Coronary artery (tissue), 2 donors: ENCODE measurements at regions not wholly inside any gene's neighbourhood (a gene's known extent, or its start where the extent isn't known, plus 50 kb on each side); places are given as distances from the start of the nearest gene placed in this dataset.

Source experiments
- DNase-seq: peaks from one replicate; pipeline ENCODE4 v3.0.0-alpha.2; 2017; ENCODE audit warnings: low spot score
- H3K27ac ChIP-seq, 2 donors: fragments of 200-600 bp; sonication (generic); one replicate each; pipeline ENCODE4 v1.5.1; 2016 to 2019
- H3K4me3 ChIP-seq: fragments of 200-600 bp; sonication (generic); 2 replicates; pipeline ENCODE4 v1.5.1; 2016; ENCODE audit warnings: mild to moderate bottlenecking, moderate library complexity
- TF ChIP-seq, protein P1 (sequence below): fragments of 200-600 bp; sonication (generic); IDR thresholded peaks from one replicate; pipeline ENCODE4 v1.5.1; 2019; ENCODE audit warnings: antibody characterized with exemption

GRCh38 chr10:93186653-93187052 is 113.0 kb downstream of the CYP26A1 start:
- no peak for DNase-seq
- Histone ChIP-seq H3K4me3 (no peak overlapping the region), H3K27ac (no peak overlapping the region)

GRCh38 chr10:93189944-93190343 is 116.3 kb downstream of the CYP26A1 start:
- no peak for DNase-seq
- Histone ChIP-seq H3K4me3 (no peak overlapping the region), H3K27ac (no peak overlapping the region)
- TF ChIP-seq, protein P1, sequence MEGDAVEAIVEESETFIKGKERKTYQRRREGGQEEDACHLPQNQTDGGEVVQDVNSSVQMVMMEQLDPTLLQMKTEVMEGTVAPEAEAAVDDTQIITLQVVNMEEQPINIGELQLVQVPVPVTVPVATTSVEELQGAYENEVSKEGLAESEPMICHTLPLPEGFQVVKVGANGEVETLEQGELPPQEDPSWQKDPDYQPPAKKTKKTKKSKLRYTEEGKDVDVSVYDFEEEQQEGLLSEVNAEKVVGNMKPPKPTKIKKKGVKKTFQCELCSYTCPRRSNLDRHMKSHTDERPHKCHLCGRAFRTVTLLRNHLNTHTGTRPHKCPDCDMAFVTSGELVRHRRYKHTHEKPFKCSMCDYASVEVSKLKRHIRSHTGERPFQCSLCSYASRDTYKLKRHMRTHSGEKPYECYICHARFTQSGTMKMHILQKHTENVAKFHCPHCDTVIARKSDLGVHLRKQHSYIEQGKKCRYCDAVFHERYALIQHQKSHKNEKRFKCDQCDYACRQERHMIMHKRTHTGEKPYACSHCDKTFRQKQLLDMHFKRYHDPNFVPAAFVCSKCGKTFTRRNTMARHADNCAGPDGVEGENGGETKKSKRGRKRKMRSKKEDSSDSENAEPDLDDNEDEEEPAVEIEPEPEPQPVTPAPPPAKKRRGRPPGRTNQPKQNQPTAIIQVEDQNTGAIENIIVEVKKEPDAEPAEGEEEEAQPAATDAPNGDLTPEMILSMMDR, result no peak

More at GRCh38 chr10:93186653-93187052, 113.0 kb downstream of the CYP26A1 start:
- TF ChIP-seq, protein P1, result no peak

- DNase-seq, result no peak
These were observed 116.7 kb downstream of the CYP26A1 start for GRCh38 chr10:93190372-93190771.

GRCh38 chr10:93193906-93194305 is 120.2 kb downstream of the CYP26A1 start:
- TF ChIP-seq, protein P1, result no peak
- no peak for DNase-seq
- Histone ChIP-seq H3K27ac (no peak overlapping the region), H3K4me3 (no peak overlapping the region)

More at GRCh38 chr10:93190372-93190771, 116.7 kb downstream of the CYP26A1 start:
- Histone ChIP-seq H3K27ac (no peak overlapping the region), H3K4me3 (no peak overlapping the region)
- TF ChIP-seq, protein P1, result no peak

DNA sequence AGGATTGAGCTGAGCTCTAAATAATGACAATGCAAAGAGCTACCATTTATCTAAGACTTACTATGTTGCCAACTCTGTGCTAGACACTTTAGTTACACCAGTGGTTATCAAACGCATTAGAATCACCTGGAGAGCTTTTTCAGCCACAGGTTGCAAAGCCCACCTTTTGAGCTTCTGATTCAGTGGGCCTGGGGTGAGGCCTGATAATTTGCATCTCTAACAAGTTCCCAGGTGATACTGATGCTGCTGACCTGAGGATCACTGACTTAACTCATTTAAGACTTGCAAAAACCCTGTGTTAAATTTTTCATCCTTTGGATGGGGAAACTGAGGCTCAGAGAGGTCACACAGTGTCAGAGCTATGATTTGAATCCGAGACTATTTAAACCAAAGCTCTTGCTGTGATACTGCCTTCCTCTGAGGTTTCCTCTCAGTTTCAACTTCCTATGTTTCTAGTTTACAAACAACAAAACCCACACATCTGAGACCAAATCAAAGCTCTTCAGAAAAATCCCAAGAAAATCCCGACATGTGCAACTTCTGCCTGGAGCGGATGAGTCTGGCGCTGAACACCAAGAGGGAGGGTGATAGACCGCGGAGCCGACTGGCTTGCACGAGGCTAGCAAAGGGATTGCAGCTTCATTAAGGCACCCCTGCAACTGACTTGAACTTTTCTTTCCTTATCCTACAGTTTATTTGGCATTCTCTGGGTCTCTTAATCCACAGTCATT is 124.9 kb downstream of the CYP26A1 start:
- H3K27ac ChIP-seq, result no peak overlapping the region
- DNase-seq, result no peak

GRCh38 chr10:93199191-93199751 is 125.6 kb downstream of the CYP26A1 start:
- peak overlapping the region; percentile 69 for H3K4me3 ChIP-seq
- TF ChIP-seq, protein P1, result no peak
- DNase-seq, result no peak
- peak overlapping the region in 1 of 2 donors; percentile 39 for H3K27ac ChIP-seq

More for the DNA sequence above, 124.9 kb downstream of the CYP26A1 start:
- TF ChIP-seq, protein P1, result no peak
- peak overlapping the region; percentile 69 for H3K4me3 ChIP-seq
